LHCN-M2 (cell line): ENCODE measurements at regions not wholly inside any gene's neighbourhood (a gene's known extent, or its start where the extent isn't known, plus 50 kb on each side); places are given as distances from the start of the nearest gene placed in this dataset.

Experiments used
- DNase-seq: peaks from one replicate; pipeline ENCODE4 v3.0.0-alpha.2; 2012; ENCODE audit warnings: low read depth

DNA sequence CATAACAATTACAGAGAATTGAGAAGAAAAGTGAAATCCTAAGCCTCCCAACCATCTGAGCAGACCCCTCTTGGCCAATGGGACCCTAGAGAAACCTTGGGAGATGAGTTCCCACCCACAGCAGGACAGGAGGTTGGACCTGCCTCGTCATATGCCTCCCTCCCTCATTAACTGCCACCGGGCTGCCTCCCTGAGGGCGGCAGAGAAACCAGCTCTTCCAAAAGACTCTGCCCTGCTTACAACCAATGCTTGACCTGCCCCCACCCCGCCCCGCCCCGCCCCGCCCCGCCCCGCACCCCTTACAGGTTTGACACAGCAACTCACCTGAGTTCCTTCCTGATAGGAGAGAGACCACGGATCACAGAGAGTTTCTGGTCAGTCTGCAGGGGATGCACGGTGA is 86.1 kb downstream of the ADRA2C start:
- no peak for DNase-seq

DNA sequence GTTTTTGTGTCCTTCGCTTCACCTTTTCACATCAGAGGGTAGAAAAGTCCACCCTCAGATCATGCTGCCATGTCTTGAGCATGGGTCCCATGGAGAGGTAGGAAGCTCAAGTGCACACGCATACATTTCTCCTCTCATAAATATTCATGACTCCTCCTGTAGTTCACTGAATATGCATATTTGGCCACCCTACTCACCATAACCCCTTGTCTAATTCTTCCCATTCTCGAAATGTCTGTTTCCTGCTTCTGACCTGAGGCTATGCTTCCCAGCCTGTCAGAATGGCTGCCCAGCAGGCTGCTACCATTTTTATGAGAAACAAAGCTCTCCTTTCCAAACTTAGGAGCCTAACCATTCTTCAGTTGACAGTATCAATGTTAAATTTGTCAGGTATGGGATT is 86.5 kb downstream of the ADRA2C start:
- no peak for DNase-seq

DNA sequence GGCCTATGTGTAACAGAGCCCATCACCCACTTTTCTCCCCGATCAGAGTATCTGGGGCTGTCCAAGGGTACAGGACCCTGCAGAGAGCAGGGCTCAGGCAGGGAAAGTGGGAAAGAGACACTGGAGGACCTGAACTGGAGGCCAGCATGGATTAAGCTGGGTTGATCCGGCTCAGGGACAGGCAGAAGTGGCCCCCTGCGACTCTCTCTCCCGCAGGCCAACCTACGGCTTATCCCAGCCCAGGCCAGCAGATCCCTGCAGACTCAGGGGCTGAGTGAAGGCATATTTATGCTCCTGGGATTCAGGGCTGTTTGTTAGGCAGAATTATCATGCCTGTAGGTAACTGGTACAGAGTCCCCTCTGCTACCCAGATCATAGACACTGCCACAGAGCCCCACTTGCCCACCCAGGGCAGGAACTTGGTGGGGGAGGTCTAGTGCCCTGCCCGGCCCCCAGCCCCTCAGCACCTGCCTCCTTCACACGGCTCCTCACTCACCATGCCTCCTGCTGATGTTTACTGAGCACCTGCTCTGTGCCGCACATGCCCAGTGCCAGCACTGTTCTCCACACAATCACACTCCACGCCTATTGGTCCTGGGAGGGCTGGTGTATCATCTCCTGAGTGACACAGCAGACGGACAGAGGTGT is 87.3 kb downstream of the ADRA2C start:
- no peak for DNase-seq

DNA sequence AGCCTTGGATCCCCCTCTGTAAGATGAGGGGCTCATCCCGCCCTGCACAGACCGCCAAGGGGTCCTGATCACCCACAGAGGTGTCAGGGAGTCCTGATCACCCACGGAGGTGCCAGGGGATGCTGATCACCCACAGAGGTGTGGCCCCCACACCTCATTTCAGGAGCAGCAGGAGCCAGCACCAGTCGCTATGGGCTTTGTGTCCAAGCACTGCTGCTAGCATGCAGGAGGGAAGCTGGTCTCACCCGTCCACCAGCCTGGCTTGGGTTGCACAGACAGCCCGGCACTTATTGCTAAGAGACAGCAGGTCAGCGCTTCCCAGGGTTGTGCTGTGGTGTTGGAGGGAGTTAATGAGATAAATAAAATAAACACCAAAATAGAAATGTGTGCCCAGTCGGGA is 88.5 kb downstream of the ADRA2C start:
- no peak for DNase-seq

DNA sequence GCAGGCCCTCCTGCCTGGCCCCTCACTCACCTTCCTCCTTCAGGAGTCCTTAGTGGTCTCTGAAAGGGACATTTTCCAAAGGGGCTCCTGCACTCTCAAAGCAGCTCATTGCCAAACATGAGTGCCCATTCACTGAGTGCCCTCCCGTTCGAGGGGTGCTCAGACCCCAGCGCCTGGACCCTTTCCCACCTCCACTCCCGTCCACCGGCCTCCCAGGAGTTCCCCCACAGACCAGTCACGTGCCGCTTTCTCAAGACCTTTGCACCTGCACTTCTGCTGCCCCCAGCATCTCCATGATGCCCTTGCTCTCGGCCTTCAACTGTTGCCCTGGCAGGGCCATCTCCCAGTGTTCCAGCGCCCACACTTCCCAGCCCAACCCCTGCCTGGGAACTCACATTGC is 89.5 kb downstream of the ADRA2C start:
- DNase-seq = no peak

DNA sequence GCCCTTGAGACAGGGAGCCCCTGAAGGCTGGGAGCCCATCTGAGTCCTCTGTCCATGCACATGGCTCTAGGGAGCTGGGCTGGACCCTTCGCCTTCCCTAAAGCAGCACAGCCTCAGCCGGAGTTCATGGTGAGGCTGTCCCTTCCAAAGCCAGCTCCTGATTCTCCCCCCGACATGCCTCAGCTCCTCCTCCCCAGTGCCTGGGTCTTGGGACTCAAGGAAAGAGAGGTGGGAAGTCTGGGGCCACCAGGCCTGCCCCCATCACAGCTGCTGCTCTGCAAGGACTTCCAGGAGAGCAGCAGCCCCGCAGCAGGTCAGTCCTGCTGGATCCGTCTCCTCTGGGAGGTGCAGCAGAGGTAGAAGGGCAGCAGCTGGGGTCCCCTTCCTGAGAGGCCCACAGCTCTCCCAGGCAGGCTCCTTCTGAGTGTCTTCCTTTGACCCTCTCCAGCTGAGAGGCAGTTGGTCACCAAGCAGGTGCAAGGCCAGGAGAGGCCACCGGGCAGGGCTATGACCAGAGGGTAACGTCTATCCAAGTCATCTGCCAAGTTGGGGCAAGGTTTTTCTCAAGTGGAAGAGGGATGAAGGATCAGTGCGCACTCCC is 90.5 kb downstream of the ADRA2C start:
- DNase-seq = no peak

DNA sequence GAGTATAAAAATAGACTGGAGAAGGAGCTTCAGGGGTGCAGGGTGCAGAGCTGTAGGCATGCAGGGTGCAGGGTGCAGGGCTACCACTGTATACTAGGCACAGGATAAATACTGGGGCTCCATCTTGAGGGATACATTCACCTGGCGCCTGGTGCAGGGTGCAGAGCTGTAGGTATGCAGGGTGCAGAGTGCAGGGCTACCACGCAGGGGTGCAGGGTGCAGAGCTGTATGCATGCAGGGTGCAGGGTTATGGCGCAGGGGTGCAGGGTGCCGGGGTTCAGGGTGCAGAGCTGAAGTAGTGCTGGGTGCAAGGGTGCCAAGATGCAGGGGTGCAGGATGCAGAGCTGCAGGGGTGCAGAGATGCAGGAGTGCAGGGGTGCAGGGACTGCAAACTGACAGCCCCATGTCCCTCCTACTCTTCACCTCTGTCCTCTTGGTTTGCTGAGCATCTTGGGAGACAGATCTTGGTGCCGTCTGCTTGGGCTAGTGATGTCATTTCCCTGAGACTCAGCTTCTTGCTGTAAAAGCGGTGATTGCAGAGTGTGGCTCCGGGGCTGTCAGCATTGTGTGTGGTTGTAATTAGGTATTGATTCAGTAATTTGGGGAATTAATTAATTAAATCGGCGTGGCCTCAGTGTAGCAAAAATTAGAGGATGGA is 91.2 kb downstream of the ADRA2C start:
- DNase-seq = no peak

DNA sequence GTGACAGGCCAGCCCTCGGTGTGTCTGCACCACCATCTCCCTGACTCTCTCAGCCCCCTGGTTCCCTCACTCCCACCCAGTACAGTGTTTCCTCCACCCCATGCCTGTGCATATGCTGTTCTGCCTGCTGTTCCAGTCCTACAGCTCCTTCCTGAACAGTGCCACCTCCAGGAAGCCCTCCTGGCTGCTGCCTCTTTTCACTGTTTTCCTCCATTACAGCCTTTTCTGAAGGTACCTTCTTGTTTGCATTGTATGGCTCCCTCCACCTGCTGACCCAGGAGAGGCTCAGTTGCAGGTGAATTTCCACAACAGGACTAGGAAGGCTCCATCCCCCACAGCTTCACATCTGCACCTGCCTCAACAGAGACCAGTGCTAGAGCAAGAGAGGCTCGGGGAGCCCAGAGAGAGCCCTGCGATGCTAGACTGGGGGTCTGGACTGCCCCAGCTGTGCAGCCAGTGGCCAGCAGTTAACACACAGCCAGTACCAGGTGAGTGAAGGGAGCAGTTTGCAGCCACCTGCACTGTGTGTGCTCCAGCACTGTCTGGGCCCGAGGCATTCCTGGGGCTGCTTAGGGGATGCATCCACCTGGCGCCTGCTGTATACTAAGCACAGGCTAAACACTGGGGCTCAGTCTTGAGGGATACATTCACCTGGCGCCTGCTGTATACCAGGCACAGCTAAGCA is 92.0 kb downstream of the ADRA2C start:
- DNase-seq = no peak

DNA sequence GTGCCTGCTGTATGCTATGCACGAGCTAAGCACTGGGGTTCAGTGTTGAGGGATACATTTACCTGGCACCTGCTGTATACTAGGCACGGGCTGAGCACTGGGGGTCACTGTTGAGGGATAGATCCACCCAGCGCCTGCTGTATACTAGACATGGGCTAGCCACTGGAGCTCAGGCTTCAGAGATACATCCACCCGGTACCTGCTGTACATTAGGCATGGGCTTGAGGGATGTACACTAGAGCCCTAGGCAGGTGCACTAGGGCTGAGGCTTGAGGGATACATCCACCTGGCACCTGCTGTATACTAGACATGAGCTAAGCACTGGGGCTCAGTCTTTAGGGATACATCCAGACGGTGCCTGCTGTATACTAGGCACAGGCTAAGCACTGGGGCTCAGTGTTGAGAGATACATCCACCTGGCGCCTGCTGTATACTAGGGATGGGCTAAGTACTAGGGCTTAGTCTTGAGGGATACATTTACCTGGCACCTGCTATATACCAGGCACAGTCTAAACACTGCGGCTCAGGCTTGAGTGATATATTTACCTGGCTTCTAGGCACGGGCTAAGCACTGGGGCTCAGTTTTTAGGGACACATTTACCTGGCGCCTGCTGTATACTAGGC is 92.7 kb downstream of the ADRA2C start:
- DNase-seq = no peak

DNA sequence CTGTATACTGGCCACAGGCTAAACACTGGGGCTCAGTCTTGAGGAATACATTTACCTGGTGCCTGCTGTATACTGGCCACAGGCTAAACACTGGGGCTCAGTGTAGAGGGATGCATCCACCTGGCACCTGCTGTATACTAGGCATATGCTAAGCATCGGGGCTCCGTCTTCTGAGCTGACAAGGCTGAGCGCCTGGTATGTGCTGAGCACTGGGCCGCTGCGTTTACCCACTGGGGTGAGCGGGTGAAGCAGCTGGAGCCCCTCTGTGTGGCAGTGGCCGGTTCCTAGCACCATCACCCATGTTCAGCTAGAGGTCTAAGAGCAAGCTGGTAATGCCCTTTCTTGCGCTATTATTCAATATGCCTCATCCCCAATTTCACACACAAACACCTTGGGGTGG is 93.4 kb downstream of the ADRA2C start:
- no peak for DNase-seq

DNA sequence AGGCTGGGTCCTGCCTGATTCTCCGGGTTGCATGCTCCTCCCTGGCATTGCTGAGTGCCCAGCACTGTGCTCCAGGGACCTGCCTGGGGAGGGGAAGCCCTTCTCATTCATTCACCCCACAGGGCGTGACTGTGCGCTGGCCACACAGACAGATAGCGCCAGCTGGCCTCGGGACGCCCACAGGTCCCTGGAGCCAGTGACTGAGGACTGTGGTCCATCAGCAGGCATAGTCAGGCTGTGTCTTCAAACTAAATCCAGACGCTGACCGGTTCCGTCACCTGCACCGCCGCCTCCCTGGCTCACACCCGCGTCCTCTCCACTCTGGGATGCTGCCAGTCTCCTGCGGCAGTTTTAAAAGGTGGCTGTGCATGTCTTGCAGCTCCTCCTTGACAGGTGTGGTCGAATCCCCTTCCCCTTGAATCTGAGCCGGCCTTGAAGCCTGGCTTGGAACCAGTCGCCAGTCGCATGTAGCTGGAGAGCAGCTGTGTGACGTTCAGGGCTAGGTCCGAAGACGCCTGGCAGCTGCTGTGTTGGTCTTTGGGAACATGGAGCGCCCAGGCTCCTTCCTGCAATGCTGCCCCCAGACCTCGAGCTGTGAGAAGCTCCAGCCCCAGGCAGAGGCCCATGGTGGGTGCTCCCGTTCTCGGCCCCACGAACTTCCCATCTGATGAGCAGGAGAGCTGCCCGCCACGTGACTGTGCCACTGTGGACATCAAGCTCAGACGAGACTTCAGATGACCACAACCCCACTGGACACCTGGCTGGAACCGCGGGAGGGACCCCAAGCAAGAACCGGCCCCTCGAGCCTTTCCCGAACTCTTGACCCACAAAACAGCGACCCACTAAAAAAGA is 94.1 kb downstream of the ADRA2C start:
- DNase-seq = no peak

DNA sequence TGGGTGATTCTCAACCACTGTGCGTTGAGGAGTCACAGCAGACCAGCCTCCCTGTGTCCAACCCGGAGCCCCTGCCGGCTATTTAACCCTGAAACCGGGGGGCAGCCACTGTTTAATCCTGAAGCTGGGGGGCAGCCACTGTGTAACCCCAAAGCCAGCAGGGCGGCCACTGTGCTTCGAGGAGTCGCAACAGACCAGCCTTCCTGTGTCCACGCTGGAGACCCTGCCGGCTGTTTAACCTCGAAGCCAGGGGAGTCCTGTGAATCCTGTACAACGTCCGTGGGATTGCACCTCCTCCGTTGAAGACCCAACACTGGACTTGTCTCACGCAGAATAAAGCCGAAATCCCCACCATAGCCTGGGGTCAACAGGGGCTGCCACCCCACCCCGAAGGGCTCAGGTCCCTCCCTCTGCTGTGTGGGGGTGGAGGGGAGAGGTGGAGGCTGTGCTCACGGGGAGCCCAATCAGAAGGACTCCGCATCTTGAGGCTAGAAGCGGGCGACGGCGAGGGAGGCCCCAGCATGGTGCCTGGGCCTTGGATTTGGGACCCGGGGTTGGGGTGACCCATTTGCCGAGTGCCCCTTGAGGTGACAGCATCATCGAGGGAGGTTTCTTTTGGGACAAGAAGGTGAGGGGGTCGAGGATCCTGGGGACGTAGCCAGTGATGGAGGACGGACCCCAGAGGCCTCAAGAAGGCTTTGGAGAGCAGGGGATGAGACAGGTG is 94.9 kb downstream of the ADRA2C start:
- no peak for DNase-seq

DNA sequence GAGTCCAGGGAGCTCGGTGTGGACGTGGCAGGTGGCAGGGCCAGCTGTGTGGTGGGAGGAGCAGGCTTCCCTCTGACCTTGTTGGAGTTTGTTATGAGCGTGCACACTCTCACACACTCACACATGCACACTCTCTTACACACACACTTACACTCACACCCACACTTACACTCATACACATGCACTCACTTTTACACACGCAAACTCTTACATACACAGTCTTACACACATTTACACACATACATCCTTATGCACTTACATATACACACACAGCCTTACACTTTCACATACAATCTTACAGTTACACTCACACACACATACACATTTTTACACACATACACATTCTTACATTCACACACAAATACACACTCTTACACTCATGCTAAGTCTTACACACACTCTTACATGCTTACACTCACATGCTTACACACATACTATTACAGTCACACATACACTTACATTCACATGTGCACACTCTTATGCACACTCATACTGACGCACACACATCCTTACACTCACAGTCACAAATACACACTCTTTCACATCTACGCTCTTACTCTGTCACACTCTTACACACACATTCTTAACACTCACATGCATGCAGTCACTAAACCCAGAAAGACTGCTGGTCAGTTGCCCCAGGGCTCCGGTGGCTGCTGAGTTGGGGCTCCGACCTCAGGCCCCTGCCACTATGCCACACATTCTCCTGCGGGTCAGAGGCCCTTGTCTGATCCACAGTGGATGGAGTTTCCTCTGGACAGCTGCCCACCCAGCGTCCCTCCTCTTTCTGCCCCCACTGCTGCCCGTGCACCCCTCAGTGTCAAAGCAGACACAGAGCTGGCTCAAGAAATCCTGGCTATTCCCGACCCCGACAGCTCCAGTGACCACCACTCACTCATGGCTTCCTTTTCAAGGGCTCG is 95.8 kb downstream of the ADRA2C start:
- no peak for DNase-seq

DNA sequence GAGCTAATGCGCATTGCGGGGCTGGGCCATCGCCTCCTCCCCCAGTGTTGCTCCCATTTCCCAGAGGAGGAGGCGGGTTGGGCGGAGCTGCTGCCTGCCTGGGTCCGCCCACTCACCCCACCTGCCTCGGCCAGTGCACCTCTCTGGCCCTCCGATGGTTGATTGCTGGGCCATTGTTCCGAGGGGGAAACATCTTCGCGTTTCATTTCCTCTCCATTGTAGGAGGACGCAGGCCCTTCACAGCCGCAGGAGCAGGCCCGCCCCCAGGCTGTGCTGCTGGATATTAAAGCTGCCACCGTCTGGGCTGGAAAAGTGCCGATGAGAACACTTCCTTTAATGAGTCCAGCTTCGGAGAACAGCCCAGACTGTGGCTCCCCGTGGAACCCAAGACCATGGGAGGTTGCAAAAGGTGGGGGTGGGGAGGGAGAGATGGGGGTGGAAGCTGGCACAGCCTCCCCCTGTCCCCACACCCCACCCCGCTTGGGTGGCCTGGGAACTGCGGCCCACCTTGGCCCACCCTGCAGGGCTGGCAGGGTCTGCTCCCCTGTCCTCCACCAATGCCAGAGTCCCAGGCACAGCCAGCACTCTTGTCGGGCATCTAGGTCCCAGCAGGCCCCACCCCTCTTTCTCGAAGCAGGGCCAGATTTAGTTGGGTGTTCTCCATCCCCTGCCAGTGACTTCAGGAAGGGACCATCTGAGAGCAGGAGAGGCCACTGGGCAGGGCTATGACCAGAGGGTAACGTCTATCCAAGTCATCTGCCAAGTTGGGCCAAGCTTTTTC is 96.6 kb downstream of the ADRA2C start:
- no peak for DNase-seq

DNA sequence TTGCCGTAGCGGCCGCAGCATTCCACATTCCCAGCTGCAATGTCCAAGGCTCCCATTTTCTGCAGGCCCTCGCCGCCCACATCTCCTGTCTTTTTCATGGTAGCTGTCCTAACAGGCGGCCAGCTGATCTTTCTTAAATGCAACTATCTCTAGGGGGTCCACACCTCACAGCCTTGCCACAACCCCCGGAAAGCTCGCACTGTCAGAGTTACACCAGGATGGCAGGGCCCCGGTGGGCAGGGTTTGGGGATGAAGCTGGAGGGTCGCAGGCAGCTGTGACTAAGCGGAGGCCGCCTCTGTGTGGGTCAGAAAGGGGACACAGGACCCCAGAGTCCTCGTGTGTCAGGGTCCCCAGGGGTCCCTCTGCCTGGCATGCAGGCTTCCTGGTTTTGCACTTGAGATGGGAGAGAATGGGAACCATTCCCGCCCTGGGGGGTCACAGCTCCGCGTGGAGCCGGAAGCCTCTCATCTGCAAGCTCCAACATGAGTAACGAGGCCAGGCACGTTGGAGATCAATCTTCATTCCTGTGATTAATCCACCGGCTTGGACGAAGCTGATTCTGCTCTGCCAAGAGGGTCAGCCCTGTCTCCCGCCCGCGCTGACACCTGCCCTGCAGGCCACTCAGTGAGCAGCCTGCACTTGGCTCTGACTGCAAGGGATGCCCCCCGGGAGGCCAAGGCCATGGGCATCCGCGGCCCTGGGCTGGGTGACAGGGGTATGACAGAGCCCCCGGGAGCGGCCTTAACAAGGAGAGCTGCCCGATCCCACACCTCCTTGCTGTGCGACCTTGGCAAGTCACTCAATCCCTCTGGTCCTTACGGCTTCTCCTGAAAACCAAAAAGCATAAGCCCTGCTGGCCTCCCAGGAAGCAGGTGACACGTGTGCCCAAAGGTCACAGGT is 97.9 kb downstream of the ADRA2C start:
- no peak for DNase-seq

DNA sequence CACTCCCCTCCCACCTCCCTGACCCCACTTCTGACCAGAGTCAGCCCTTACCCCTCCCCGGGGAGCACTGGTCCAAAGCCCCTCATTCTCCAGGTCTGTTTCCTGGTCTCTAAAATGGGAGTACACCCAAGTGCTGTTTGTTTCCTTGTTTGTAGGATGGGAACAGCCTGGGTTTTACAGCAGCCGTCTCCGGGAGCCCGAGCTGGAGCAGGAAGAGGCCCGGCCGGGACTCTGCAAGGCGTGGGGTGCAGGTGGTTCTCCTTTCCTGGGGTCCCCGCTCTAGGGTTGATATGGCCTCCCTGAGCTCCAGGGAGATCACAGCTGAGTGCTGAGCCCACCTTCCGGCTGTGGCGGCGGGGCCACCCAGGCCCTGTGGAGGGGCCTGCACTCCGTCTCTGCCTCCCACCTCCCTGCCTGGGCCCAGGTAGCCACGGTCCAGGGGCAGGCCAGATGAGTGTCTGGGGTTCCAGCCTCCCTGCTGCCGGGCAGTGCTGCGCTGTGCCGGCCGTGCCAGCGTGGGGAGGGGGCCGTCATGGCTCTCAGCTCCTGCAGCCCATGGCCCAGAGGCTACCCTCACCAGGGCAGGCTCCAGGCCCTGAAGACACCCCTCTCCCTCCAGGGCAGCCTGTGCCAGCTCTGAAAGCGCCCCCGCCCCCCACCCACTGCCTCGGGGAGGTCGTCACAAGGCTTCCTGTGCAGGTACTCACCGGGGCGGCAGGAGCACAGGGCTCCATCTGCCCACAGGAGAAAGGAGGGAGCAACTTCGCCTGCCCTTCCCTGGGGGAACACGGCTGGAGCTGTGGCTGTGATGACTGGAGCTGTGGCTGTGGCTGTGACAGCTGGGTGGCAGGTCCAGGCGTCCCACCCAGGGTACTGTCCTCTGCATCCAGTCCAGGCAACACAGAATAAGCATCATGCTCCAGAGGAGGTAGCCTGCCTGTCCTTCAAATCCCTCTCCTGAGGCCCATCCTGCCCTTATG is 98.8 kb downstream of the ADRA2C start:
- DNase-seq = no peak
